HS-5 (cell line): ENCODE measurements at regions not wholly inside any gene's neighbourhood (a gene's known extent, or its start where the extent isn't known, plus 50 kb on each side); places are given as distances from the start of the nearest gene placed in this dataset.
"Not testable (repeated sequence)": the region's sequence is repeated elsewhere in the genome, so short reads cannot be mapped to it uniquely, and the experiment has no call there.

ENCODE experiments used
- DNase-seq: peaks from one replicate; pipeline ENCODE4 v3.0.0-alpha.2; 2012; ENCODE audit warnings: low read depth

DNA sequence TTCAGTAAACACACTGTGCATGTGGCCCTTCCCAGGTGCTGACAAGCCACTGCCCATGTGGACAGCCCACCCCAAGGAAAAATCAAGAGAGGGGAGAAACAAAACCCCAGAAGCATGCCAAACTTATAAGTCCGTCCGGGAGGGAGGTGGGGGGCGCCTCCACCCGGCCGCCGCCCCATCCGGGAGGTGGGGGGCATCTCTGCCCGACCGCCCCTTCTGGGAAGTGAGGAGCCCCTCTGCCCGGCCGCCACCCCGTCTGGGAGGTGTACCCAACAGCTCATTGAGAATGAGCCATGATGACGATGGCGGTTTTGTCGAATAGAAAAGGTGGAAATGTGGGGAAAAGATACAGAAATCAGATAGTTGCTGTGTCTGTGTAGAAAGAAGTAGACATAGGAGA is 53.8 kb upstream of the C2CD4B start:
- DNase-seq: no peak

DNA sequence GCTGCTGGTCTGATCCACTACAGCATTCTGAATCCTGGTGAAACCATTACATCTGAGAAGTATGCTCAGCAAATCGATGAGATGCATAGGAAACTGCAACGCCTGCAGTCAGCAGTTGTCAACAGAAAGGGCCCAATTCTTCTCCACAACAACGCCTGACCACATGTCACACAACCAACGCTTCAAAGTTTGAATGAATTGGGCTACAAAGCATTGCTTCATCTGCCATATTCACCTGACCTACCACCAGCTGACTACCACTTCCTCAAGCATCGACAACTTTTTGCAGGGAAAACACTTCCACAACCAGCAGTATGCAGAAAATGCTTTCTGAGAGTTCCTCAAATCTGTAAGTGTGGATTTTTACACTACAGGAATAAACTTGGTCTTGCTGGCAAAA is 54.7 kb upstream of the C2CD4B start:
- DNase-seq: no peak

DNA sequence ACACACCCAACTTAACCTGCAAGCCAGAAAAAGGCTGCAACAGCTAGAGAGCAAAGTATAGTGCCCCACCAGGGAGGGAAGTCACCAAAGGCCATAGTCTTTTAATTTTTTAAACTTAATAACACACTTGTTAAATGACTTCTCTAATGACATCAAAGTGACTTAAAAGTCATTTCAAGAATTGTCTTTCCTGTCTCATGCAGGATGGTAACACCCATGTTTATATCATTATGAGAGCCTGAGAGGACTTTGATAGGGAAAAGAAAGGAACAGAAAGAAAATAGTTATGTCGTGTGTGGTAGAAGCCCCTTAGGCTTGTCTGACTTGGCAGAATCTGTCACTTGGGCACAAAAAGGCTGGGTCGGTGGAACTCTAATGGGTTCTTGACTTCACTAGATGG is 57.9 kb upstream of the C2CD4B start:
- DNase-seq: no peak

DNA sequence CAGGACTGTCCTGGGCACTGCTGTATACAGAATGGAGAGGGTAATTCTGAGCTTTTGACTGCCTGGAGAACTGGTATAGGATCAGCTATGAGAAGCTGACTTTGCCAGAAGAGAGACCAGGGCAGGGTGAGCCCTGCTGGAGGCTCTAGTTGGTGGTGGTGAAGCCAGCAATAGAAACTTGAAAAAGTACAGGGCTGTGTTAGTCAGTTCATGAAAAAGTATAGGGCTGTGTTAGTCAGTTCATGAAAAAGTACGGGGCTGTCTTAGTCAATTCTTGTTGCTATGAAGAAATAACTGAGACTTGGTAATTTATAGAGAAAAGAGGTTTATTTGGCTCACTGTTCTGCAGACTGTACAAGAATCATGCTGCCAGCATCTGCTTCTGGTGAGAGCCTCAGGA is 63.5 kb upstream of the C2CD4B start:
- DNase-seq: no peak

DNA sequence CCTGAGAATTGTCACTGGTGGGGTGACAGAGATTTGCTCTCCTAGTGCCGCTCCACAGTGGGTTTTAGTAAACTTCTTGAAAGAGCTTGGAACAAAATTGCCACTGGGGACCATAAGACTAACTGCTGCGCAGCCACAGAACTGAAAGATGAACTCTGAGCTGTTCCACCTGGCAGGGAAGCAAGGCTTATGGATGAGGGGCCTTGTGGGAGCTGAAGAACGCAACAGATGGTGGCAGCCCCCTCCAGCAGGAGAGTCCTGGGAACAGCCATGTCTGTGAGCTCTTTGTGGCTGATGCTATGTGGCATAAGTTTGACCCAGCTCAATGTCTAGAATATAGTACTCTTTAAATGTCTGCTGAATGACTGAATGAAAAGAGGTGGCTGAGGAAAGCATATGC is 66.8 kb upstream of the C2CD4B start:
- DNase-seq: no peak

DNA sequence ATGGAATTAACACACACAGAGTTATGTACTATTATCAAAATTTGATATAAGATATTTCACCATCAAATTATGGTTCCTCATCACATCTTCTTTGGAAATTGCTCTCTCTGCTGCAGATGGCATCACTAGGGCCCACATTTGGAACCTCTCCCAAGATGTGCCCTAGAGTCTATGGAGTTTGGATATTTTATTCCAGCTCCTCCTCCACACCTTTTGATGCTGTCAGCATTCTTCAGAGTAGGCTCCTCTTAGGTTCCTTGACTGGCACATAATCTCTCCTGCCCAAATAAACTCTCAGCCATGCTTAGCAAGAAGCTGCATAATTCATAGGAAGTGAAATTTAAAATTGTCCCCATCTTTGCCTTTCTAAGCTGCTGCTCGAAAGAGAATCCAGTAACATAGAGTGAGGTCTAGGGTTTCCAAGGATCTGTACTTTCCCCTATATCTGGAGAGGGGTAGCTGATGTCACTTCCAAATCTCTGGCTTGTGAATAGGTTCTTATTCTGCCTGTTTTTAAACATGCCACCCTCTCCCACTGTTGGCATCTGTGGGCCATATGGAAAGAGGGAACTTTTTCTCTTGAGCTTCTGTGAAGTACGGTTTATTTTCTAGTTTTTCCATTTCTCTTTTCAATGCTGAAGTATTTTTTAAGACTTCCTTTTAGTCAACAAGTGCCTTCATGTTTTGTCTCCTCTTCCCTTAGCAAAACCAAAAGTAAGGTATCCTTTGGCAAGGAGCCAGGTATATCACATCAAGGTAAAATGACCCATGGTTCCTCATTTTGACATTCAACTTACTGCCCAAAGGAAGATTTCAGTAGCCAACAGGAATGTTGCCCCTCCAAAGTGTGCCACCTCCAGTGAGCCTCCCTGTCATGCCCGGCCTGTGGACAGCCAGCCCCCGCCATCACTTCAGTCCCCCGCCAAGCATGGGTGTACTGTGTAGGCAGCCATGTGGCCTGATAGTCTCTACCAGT is 75.3 kb upstream of the C2CD4B start:
- DNase-seq: no peak

DNA sequence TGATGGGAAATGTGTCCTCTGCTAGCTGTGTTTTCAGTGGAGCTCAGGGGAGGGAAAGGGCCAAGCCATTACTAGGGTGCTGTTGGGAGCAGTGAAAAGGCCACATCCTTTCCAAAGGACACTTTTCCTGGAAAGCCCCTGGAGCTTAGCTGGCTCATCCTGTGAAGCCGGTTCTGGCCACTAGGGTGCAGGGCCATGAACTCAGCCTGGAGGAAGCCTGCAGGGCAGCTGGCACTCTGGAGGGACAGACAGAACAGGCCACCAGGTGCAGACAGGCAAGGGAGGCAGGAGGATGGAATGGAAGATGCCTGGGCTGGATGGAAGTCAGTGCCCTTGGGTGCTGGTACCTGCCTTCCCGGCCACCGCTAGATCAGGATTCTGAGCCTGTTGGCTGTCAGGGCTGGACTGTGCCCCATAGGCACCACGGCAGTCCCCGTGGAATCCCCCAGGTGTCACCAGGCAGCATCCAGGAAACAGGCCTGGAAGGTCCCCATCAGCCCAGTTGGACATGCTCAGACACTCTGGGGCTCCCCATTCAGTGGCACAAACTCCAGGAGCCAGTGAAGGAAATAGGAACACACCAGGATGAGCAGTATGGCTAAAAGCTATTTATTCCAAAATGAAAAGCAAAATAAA is 76.2 kb upstream of the C2CD4B start:
- no peak for DNase-seq

DNA sequence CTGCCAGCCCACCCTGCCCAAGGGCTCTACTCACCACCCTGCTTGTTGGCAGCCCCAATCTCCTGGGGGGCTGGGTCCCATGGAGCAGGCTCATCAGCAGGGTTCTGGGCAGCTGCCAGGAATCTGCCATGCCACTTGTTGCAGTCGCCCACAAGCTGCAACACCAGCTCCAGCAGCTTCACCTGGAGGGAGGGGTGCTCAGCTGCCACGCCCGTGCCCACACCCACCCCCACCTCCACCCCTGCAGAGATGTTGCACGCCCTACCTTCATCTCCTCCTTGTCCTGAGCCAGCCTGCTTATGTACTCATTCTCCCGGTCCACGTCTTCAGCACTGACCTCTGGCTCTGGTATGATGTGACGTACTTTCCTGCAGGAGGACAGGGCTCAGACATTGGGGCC is 77.9 kb upstream of the C2CD4B start:
- DNase-seq: no peak

DNA sequence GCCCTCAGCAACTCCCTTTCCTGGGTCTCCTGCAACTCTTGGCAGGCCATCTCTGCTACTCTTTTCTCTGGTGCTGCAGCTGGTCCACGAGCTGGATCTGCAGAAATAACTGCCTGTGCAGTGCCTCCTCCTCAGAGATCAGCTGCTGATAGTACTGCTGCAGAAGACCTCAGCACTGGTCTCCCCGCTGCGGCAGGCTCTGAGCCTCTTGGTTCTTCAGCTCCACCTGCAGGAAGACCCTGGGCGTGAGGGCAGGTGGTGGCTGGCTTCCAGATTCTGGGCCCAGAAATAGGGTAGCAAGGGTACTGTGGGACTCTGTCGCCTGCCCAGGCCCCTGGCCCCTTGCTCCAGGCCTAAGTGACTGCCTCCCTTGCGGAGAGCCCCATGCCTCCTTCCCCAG is 79.7 kb upstream of the C2CD4B start:
- no peak for DNase-seq

DNA sequence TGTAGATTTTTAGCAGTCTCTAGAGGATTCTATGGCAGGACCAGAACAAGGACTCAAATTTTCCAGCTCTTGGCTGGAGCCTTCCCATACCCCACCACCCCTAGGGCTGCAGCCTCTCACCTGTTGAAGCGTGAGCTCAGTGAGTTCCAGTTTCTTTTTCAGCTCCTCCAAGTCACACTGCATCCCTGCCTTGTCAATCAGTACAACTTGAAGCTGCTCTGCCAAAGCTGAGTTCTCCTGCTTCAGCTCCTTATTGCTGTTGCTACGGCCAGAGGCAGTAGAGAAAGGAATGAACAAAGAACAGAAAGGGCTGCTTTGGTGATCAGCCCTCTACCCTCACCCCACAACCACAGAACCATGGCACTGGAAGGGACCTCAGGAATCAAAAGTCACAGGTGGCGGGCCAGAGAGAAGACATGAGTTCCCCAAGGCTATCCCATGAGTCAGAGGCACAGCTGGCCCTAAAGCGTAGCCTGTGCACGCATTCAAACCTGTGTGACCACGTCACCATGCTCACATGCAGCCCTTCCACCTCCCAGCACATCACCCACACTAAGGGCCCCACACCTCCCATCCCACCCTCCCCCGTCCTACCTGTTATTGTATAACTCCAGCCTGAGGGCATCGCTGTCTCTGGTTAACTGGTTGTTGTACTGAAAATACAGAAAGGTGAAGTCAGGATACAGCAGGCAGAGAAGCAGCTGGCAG is 83.3 kb upstream of the C2CD4B start:
- no peak for DNase-seq

DNA sequence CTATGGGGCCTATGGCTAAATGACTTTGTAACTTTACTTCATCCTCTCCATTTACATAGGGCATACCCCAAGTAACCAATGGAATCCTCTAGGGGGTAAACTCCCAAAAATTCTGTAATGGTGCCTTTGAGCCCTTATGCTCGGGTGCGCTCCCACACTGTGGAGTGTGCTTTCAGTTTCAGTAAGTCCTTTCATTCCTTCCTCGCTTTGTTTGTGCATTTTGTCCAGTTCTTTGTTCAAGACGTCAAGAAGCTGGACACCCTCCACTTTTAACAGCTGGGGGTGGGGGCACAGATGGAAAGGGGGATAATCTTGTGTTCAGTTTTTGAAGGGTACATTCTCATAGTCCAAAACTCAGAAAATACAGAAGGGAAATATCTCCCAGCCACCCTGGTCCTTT is 84.4 kb upstream of the C2CD4B start:
- DNase-seq: no peak

DNA sequence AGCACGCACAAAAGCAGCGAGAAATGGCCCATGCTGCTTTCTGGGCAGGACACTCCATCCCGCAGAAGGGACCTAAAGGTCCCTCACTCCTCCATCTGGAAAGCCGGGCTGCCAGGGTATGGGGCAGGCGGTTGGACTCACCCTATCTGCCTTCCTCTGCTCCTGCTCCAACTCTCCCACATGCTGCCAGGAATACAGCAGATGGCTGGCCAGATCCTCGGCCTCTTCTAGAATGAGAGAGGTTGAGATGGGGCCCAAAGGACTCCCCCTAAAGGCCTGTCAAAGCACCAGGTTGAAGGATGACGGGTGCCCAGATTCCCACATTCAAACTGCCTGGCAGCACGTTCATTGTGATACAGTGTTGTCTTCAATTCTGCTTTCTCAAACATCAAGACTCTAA is 85.1 kb upstream of the C2CD4B start:
- DNase-seq: no peak

DNA sequence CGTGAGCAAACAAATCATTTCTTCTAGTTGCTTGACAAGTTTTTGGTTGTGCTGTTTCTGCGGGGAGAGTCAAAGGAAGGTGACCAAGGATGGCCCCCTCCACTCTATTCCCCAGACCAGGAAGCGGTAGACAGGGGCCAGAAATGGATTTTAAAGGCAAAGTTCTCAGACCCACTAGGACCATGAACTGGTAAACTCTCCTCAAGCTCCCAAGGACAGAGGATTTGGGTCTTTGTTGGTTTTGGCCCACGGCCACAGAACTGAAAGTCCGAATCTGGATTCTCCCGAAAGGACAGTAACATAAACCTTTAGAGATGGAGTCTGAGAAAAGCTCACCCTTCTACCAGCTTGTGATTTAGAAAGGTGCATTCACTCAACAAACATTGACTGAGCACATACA is 85.9 kb upstream of the C2CD4B start:
- DNase-seq: no peak

DNA sequence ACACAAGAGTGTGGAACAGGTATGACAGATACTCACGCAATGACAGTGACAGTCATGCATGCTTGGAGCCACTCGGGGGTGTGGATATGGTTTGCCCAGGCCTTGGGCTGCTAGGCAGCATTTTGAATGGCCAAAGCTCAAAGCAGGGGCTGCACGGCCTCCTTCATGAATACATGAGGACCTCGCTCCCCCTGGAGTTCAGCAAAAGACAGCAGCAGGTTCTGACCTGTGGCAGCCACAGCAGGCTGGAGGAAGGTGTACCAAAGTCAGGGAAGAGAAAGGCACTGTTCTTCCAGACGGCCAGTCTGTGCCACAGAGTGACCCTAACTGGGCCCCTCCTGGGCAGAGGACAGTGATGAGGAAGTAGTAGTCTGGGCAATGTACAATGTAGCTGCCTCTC is 88.2 kb upstream of the C2CD4B start:
- no peak for DNase-seq

DNA sequence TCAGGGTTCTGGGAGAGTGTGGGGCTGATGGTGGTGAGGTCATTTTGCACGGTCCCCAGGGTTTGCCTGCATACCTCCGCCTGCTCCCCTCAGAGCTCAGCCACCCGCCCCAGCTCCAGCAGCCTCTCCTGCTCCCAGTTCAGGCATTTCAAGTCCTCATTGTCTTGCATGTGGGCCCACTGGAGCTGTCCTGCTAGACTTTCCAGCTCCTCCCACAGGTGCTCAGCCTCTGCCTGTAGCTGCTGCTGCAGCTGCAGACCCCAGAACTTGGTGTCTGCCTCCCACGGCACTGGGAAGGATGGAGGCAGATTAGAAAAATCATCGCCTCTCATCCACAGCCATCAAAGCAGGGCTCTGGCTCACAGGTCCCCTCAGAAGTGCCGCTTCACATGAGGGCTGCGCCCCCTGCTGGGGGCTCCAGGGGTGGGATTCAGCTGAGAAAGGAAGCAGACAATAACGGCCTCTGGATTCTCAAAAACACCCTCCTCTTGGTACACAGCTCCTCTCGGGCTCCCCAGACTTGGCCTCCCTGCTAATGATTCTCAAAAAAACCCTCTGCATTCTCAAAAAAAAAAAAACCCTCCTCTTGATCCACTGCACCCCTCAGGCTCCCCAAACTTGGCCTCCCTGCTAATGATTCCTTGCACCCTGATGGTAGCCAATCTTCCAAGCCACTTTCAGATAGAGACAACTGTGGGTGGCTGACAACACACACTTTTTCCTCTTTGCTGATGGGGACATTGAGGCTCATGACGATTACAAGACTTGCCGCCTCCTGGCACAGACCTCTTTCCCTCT is 89.3 kb upstream of the C2CD4B start:
- DNase-seq: peak; percentile 10

DNA sequence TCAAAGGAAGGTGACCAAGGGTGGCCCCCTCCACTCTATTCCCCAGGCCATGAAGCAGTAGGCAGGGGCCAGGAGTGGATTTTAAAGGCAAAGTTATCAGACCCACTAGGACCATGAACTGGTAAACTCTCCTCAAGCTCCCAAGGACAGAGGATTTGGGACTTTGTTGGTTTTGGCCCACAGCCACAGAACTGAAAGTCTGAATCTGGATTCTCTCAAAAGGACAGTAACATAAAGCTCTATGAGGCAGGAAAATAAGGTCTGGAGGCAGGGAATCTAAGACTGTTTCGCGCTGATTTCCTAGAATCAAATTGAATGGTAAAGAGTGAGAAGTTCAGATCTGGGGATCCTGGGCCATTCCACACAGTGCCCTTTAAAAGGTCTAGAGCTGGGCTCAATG is 91.3 kb upstream of the C2CD4B start:
- DNase-seq: not testable (repeated sequence)

DNA sequence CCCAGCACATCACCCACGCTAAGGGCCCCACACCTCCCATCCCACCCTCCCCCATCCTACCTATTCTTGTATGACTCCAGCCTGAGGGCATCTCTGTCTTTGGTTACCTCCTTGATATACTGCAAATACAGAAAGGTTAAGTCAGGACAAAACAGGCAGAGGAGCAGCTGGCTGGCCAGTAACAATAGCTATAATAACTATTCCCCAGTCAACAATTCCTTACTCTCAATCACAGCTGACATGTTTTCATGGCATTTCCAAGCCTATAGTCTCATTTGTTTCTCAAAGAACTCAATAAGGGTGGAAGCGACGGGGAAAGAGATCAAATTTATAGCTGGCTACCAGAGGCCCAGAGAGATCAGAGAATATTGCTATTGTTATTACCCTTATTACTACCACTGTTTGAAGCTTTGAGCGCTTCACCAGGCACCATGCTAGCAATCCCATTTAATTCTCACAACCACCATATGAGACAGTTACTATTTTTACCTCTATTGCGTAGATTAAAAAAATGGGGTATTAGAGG is 93.0 kb upstream of the C2CD4B start:
- DNase-seq: no peak

DNA sequence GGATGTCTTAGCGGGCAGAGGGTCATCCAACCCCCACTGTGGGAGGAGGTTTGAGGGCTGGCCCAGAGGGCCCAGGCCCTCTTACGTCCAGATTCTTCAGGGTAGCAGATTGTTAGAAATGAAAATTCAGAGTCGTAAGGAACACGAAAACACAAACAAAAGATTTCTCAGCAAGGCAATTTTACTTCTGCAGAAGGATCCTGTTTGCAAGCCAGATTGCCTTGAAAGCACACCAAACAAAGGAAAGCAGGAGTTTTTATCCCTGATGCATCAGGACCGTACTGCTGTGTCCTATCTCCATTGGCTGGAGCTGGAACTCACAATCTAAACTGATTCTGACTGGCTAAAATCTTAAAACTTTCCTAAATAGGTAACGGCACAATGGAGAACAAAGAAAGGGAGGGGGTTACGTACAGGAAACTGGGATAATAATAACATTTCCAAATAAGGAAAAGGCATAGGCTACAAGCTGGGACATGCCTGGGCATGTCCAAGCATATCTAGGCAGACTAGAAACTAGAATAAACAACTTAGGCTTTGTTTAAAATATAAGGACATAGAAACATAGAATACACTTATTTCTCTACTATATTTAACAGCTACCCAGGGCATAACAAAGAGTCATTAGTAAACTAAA is 97.3 kb upstream of the C2CD4B start:
- DNase-seq: no peak

DNA sequence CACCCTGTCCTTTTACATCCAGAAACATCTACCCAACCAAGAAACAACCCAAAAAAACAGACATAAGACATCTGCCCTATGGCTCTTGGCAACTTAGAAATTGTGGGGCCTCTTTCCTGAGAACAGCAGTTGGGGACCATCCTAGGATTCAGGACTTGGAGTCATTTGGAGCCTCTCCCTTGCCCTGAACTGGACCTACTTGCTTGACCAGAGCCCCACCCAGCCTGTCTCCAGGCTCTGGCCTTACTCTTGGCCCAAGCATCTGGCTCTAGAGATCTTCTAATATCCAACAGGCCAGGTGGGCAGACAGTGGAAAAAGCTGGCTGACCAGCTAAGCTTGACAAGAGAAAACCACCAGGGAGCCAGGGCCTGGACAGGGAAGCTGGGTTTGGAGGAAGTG is 99.1 kb upstream of the C2CD4B start:
- DNase-seq: no peak

DNA sequence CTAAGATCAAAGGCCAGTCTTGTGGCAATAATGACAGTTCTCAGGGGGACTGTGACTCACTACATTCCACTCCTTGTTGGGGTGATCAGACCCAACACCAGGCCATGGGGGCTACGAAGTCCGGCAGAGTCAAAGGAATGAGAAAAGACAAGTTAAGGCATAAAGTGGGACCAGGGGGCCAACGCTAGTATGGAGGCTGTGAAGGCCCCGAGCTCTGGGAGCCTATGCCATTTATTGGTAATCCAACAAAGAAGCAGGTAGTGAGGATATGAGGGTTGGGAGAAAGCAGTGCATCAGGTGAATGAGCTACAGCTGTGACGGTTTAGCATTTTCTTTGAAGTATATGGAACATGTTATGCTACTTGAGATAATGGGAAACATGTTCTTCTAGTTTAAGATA is 104.4 kb upstream of the C2CD4B start:
- no peak for DNase-seq

DNA sequence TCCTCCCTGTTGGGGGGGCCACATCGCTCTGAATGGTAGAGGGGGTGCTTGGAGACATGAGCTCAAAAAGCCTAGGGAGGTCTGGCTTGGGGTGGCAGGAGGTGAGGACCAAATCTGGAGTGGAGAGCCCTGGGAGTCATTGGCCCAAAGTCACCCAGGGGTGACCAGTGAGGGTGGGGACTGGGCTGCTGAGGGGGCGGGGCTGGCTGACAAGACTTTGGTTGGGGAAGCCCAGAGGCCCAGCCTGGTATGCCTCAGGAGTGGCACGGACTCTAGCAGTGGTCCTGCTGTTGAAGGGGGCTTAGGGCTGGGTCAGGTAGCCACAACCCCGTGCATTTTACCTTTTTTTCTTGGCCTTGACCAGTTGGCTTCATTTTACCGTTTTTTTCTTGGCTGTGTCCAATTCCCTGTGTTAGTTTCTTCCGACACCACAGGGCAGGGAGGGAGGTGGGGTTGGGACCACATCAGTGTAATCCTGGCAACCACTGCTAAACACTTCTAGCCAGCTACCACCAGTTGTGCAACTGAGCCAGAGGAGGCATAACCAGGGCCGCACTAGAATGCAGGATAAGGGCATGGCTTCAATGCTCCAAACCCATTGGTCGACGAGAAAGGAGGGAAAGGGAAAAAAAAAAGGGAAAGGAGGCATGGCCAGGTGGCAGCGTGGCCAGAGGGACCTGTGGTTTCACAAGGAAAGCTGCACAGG is 105.3 kb upstream of the C2CD4B start:
- DNase-seq: no peak
